22Rv1 (cell line): ENCODE measurements at regions not wholly inside any gene's neighbourhood (a gene's known extent, or its start where the extent isn't known, plus 50 kb on each side); places are given as distances from the start of the nearest gene placed in this dataset.

Experiments used
- CTCF ChIP-seq: fragments of 450-650 bp; IDR thresholded peaks from 2 replicates; pipeline ENCODE4 v1.5.1; 2017; ENCODE audit warnings: mild to moderate bottlenecking
- ZFX ChIP-seq: fragments of 450-650 bp; IDR thresholded peaks from 2 replicates; pipeline ENCODE4 v1.6.1; 2017; ENCODE audit warnings: antibody characterized with exemption, borderline replicate concordance

GRCh38 chr2:183522489-183523266, 398.4 kb downstream of the NUP35 start:
- no peak for TF ChIP-seq CTCF
- TF ChIP-seq ZFX = no peak
